Activated CD8-positive, alpha-beta T cell treated with anti-CD3 and anti-CD28 coated beads for 36 hours (primary cell): ENCODE measurements at regions not wholly inside any gene's neighbourhood (a gene's known extent, or its start where the extent isn't known, plus 50 kb on each side); places are given as distances from the start of the nearest gene placed in this dataset.

ENCODE experiments used
- ATAC-seq: fragments of 200-7000 bp; cut with Tn5 transposase; one replicate; pipeline ENCODE4 v1.10.0; 2021; ENCODE audit warnings: mild to moderate bottlenecking, moderate library complexity
- CTCF ChIA-PET: fragments of 350-600 bp; sonication (Branson Sonifier 250); formaldehyde crosslinking; loops from one replicate; lab custom pipeline; 2021; ENCODE audit warnings: antibody characterized with exemption; lab: Charles Lee
- POLR2A ChIA-PET: fragments of 350-600 bp; sonication (Branson Sonifier 250); formaldehyde crosslinking; loops from one replicate; lab custom pipeline; 2021; ENCODE audit warnings: antibody characterized with exemption; lab: Charles Lee
- DNase-seq: peaks from one replicate; pipeline ENCODE4 v3.0.0-alpha.2; 2020
- H3K27ac Mint-ChIP-seq: one replicate; pipeline ENCODE4 v1.8.0; 2021; ENCODE audit warnings: mild to moderate bottlenecking, mixed read lengths
- H3K27me3 Mint-ChIP-seq: one replicate; pipeline ENCODE4 v1.8.0; 2021; ENCODE audit warnings: mixed read lengths
- H3K36me3 Mint-ChIP-seq: one replicate; pipeline ENCODE4 v1.8.0; 2021; ENCODE audit warnings: low read depth, mixed read lengths
- H3K4me1 Mint-ChIP-seq: one replicate; pipeline ENCODE4 v1.8.0; 2021; ENCODE audit warnings: low read depth, mixed read lengths
- H3K4me3 Mint-ChIP-seq: one replicate; pipeline ENCODE4 v1.8.0; 2021; ENCODE audit warnings: mild to moderate bottlenecking, moderate library complexity, mixed read lengths
- H3K9me3 Mint-ChIP-seq: one replicate; pipeline ENCODE4 v1.8.0; 2021; ENCODE audit warnings: mixed read lengths
- CTCF ChIP-seq: fragments of 200-600 bp; IDR thresholded peaks from one replicate; pipeline ENCODE4 v1.8.0; 2022; ENCODE audit warnings: antibody characterized with exemption, mild to moderate bottlenecking
- intact Hi-C: fragments of 100-400 bp; cut with micrococcal nuclease; formaldehyde crosslinking; loops from one replicate; pipeline ENCODE4 v1.10.0; 2022

GRCh38 chr2:66324909-66325528 is 109.9 kb upstream of the MEIS1 start:
- no peak overlapping the region for H3K27ac Mint-ChIP-seq
- ChIA-PET POLR2A (no interaction called here), CTCF (no interaction called here)
- H3K4me3 Mint-ChIP-seq = no peak overlapping the region
- no peak for ATAC-seq
- no peaks in the 10 kb centered on the region for H3K27me3 Mint-ChIP-seq
- intact Hi-C loops = no loop called here
- TF ChIP-seq CTCF = no peak
- DNase-seq = no peak
- peaks cover 1% of the 10 kb centered on the region for H3K9me3 Mint-ChIP-seq
- H3K4me1 Mint-ChIP-seq = no peaks in the 10 kb centered on the region
- H3K36me3 Mint-ChIP-seq = no peaks in the 10 kb centered on the region

GRCh38 chr2:66324356-66324755 is 110.6 kb upstream of the MEIS1 start:
- Mint-ChIP-seq H3K27ac (no peak overlapping the region), H3K9me3 (peaks cover 1% of the 10 kb centered on the region), H3K36me3 (no peaks in the 10 kb centered on the region), H3K27me3 (no peaks in the 10 kb centered on the region), H3K4me3 (no peak overlapping the region), H3K4me1 (no peaks in the 10 kb centered on the region)
- intact Hi-C loops = no loop called here
- TF ChIP-seq CTCF = no peak
- ChIA-PET CTCF (no interaction called here), POLR2A (no interaction called here)
- DNase-seq = no peak
- no peak for ATAC-seq

- Mint-ChIP-seq H3K9me3 (peaks cover 1% of the 10 kb centered on the region), H3K27ac (no peak overlapping the region), H3K27me3 (no peaks in the 10 kb centered on the region), H3K36me3 (no peaks in the 10 kb centered on the region), H3K4me3 (no peak overlapping the region), H3K4me1 (no peaks in the 10 kb centered on the region)
- intact Hi-C loops = no loop called here
- ATAC-seq (no peak), DNase-seq (no peak)
- POLR2A ChIA-PET = no interaction called here
- no peak for TF ChIP-seq CTCF
- CTCF ChIA-PET = no interaction called here
Observed at GRCh38 chr2:66323406-66323805, 111.5 kb upstream of the MEIS1 start.

- TF ChIP-seq CTCF = no peak
- Mint-ChIP-seq H3K27me3 (no peaks in the 10 kb centered on the region), H3K9me3 (peaks cover 1% of the 10 kb centered on the region), H3K36me3 (no peaks in the 10 kb centered on the region), H3K4me1 (no peaks in the 10 kb centered on the region), H3K27ac (no peak overlapping the region), H3K4me3 (no peak overlapping the region)
- ATAC-seq (no peak), DNase-seq (no peak)
- ChIA-PET CTCF (no interaction called here), POLR2A (no interaction called here)
- intact Hi-C loops = no loop called here
Observed at GRCh38 chr2:66322506-66323260, 112.2 kb upstream of the MEIS1 start.

- Mint-ChIP-seq H3K4me1 (no peaks in the 10 kb centered on the region), H3K27me3 (no peaks in the 10 kb centered on the region), H3K27ac (no peak overlapping the region), H3K9me3 (peaks cover 3% of the 10 kb centered on the region), H3K4me3 (no peak overlapping the region), H3K36me3 (no peaks in the 10 kb centered on the region)
- intact Hi-C loops = no loop called here
- DNase-seq (no peak), ATAC-seq (no peak)
- no peak for TF ChIP-seq CTCF
- CTCF ChIA-PET = no interaction called here
- POLR2A ChIA-PET = no interaction called here
Observed at GRCh38 chr2:66318009-66318561, 116.8 kb upstream of the MEIS1 start.
